Transverse colon (tissue), 4 donors: ENCODE measurements at regions not wholly inside any gene's neighbourhood (a gene's known extent, or its start where the extent isn't known, plus 50 kb on each side); places are given as distances from the start of the nearest gene placed in this dataset.

Experiments
- CTCF ChIP-seq, 5 experiments: fragments of 200-600 bp in 3 of 5; fragments of 450-650 bp in 2 of 5; sonication (generic) in 3 of 5; IDR thresholded peaks; 1 replicate in 2 of 5; 2 replicates in 3 of 5; pipeline ENCODE4 v1.5.1; 2016 to 2017; ENCODE audit warnings: antibody characterized with exemption in 5 of 5, inconsistent platforms in 3 of 5, mild to moderate bottlenecking in 2 of 5, moderate library complexity in 1 of 5
- EP300 ChIP-seq: sonication (generic); formaldehyde crosslinking; IDR thresholded peaks from one replicate; pipeline ENCODE4 v1.6.1; 2017; ENCODE audit warnings: antibody characterized with exemption, low read depth
- POLR2A ChIP-seq: fragments of 450-650 bp; IDR thresholded peaks from one replicate; pipeline ENCODE4 v1.6.1; 2016; ENCODE audit warnings: antibody characterized with exemption, mild to moderate bottlenecking, moderate library complexity
- POLR2AphosphoS5 ChIP-seq, 3 donors: sonication (generic); formaldehyde crosslinking; IDR thresholded peaks; one replicate each; pipeline ENCODE4 v1.6.1; 2016; ENCODE audit warnings: antibody characterized with exemption in 3 of 3

- TF ChIP-seq CTCF (IDR thresholded peaks at IDR 0.05) (no peak), POLR2A (no peak), EP300 (no peak), POLR2AphosphoS5 (IDR thresholded peaks at IDR 0.05) (no peak)
Observed at GRCh38 chr14:97944380-97944779, 1147.2 kb downstream of the VRK1 start.
